Upper lobe of left lung (tissue), 4 donors: ENCODE measurements at regions not wholly inside any gene's neighbourhood (a gene's known extent, or its start where the extent isn't known, plus 50 kb on each side); places are given as distances from the start of the nearest gene placed in this dataset.

Experiments used
- EP300 ChIP-seq, 4 donors: sonication (generic); formaldehyde crosslinking; IDR thresholded peaks; one replicate each; pipeline ENCODE4 v1.5.1; 2017; ENCODE audit warnings: antibody characterized with exemption in 4 of 4, control low read depth in 2 of 4
- POLR2A ChIP-seq, 4 donors: fragments of 450-650 bp; IDR thresholded peaks; one replicate each; pipeline ENCODE4 v1.5.1; 2016 to 2017; ENCODE audit warnings: antibody characterized with exemption in 4 of 4, mild to moderate bottlenecking in 2 of 4
- POLR2AphosphoS5 ChIP-seq, 2 donors: sonication (generic); formaldehyde crosslinking; IDR thresholded peaks; one replicate each; pipeline ENCODE4 v1.5.1; 2017; ENCODE audit warnings: antibody characterized with exemption in 2 of 2
- TF ChIP-seq, protein P1 (sequence below), 6 experiments: fragments of 450-650 bp in 4 of 6; fragments of 200-600 bp in 2 of 6; sonication (generic) in 2 of 6; IDR thresholded peaks; one replicate each; pipeline ENCODE4 v1.5.1; 2016 to 2019; ENCODE audit warnings: antibody characterized with exemption in 6 of 6

GRCh38 chr10:57996536-57996935, 271.2 kb downstream of the IPMK start:
- TF ChIP-seq, protein P1, sequence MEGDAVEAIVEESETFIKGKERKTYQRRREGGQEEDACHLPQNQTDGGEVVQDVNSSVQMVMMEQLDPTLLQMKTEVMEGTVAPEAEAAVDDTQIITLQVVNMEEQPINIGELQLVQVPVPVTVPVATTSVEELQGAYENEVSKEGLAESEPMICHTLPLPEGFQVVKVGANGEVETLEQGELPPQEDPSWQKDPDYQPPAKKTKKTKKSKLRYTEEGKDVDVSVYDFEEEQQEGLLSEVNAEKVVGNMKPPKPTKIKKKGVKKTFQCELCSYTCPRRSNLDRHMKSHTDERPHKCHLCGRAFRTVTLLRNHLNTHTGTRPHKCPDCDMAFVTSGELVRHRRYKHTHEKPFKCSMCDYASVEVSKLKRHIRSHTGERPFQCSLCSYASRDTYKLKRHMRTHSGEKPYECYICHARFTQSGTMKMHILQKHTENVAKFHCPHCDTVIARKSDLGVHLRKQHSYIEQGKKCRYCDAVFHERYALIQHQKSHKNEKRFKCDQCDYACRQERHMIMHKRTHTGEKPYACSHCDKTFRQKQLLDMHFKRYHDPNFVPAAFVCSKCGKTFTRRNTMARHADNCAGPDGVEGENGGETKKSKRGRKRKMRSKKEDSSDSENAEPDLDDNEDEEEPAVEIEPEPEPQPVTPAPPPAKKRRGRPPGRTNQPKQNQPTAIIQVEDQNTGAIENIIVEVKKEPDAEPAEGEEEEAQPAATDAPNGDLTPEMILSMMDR (IDR thresholded peaks at IDR 0.05) = no peak
- TF ChIP-seq POLR2A (IDR thresholded peaks at IDR 0.05) = no peak
- no peak for TF ChIP-seq POLR2AphosphoS5 (IDR thresholded peaks at IDR 0.05)
- no peak for TF ChIP-seq EP300 (IDR thresholded peaks at IDR 0.05)
